Breast epithelium (tissue), 4 donors: ENCODE measurements at regions not wholly inside any gene's neighbourhood (a gene's known extent, or its start where the extent isn't known, plus 50 kb on each side); places are given as distances from the start of the nearest gene placed in this dataset.

Experiments
- DNase-seq, 2 donors: peaks; one replicate each; pipeline ENCODE4 v3.0.0-alpha.2; 2019; ENCODE audit warnings: low spot score in 2 of 2
- H3K27ac ChIP-seq, 2 donors: fragments of 200-600 bp; sonication (generic) in 1 of 2; one replicate each; pipeline ENCODE4 v1.5.1; 2016 to 2019; ENCODE audit warnings: mild to moderate bottlenecking in 1 of 2
- H3K27me3 ChIP-seq, 2 donors: fragments of 200-600 bp; sonication (generic) in 1 of 2; one replicate each; pipeline versions ENCODE4 v1.5.1 to v1.6.0; 2017 to 2019; ENCODE audit warnings: control low read depth in 1 of 2, mild to moderate bottlenecking in 1 of 2
- H3K36me3 ChIP-seq: fragments of 200-600 bp; one replicate; pipeline ENCODE4 v1.5.1; 2019
- H3K4me1 ChIP-seq, 2 donors: fragments of 200-600 bp; sonication (generic); one replicate each; pipeline ENCODE4 v1.5.1; 2016 to 2019; ENCODE audit warnings: control low read depth in 1 of 2
- H3K4me3 ChIP-seq, 3 donors: fragments of 200-600 bp; sonication (generic); 1 replicate in 2 of 3; 2 replicates in 1 of 3; pipeline ENCODE4 v1.5.1; 2016 to 2019; ENCODE audit warnings: mild to moderate bottlenecking in 3 of 3, moderate library complexity in 2 of 3
- H3K9me3 ChIP-seq, 2 donors: fragments of 200-600 bp; sonication (generic) in 1 of 2; one replicate each; pipeline ENCODE4 v1.5.1; 2016 to 2019; ENCODE audit warnings: control low read depth in 1 of 2
- CTCF ChIP-seq, 3 donors: fragments of 450-650 bp; IDR thresholded peaks; one replicate each; pipeline ENCODE4 v1.5.1; 2016 to 2017; ENCODE audit warnings: antibody characterized with exemption in 3 of 3, mild to moderate bottlenecking in 3 of 3, moderate library complexity in 3 of 3
- POLR2A ChIP-seq: fragments of 450-650 bp; IDR thresholded peaks from one replicate; pipeline ENCODE4 v1.6.1; 2016; ENCODE audit warnings: antibody characterized with exemption, mild to moderate bottlenecking, moderate library complexity
- POLR2AphosphoS5 ChIP-seq, 3 donors: sonication (generic); formaldehyde crosslinking; IDR thresholded peaks; one replicate each; pipeline ENCODE4 v1.6.1; 2017; ENCODE audit warnings: antibody characterized with exemption in 3 of 3
- intact Hi-C: fragments of 100-400 bp; cut with DNase I; formaldehyde crosslinking; loops from one replicate; pipeline ENCODE4 v1.15.1; 2023; ENCODE audit warnings: low total_unique reads

- H3K27ac ChIP-seq: no peak overlapping the region
- intact Hi-C loops: no loop called here
- no peak for TF ChIP-seq POLR2AphosphoS5 (IDR thresholded peaks at IDR 0.05)
- no peak for TF ChIP-seq POLR2A
- no peak for TF ChIP-seq CTCF (IDR thresholded peaks at IDR 0.05)
- no peaks in the 10 kb centered on the region for H3K4me1 ChIP-seq
- H3K27me3 ChIP-seq: no peaks in the 10 kb centered on the region
- no peaks in the 10 kb centered on the region for H3K36me3 ChIP-seq
- no peaks in the 10 kb centered on the region for H3K9me3 ChIP-seq
- no peak overlapping the region for H3K4me3 ChIP-seq
- no peak for DNase-seq
Observed at GRCh38 chr3:189498995-189499704, 132.0 kb upstream of the TP63 start.

- H3K27ac ChIP-seq: no peak overlapping the region
- H3K9me3 ChIP-seq: no peaks in the 10 kb centered on the region
- no peaks in the 10 kb centered on the region for H3K36me3 ChIP-seq
- no peak for TF ChIP-seq CTCF (IDR thresholded peaks at IDR 0.05)
- H3K4me1 ChIP-seq: no peaks in the 10 kb centered on the region
- intact Hi-C loops: no loop called here
- no peak for DNase-seq
- H3K4me3 ChIP-seq: no peak overlapping the region
- H3K27me3 ChIP-seq: no peaks in the 10 kb centered on the region
Observed at GRCh38 chr3:189500299-189500698, 130.9 kb upstream of the TP63 start.

- no peak overlapping the region for H3K27ac ChIP-seq
Observed at GRCh38 chr3:189500798-189501495, 130.2 kb upstream of the TP63 start.

GRCh38 chr3:189502256-189502655 is 128.9 kb upstream of the TP63 start:
- intact Hi-C loops: no loop called here
- DNase-seq: no peak
- Histone ChIP-seq H3K27me3 (no peaks in the 10 kb centered on the region), H3K4me1 (no peaks in the 10 kb centered on the region), H3K4me3 (no peak overlapping the region), H3K27ac (no peak overlapping the region), H3K9me3 (no peaks in the 10 kb centered on the region), H3K36me3 (no peaks in the 10 kb centered on the region)
- TF ChIP-seq CTCF (IDR thresholded peaks at IDR 0.05) (no peak), POLR2A (no peak), POLR2AphosphoS5 (IDR thresholded peaks at IDR 0.05) (no peak)

More at GRCh38 chr3:189500798-189501495, 130.2 kb upstream of the TP63 start:
- H3K9me3 ChIP-seq: no peaks in the 10 kb centered on the region
- no peaks in the 10 kb centered on the region for H3K36me3 ChIP-seq
- H3K4me3 ChIP-seq: no peak overlapping the region
- intact Hi-C loops: no loop called here
- no peak for TF ChIP-seq CTCF (IDR thresholded peaks at IDR 0.05)
- no peak for TF ChIP-seq POLR2A
- no peak for TF ChIP-seq POLR2AphosphoS5 (IDR thresholded peaks at IDR 0.05)
- DNase-seq: no peak
- no peaks in the 10 kb centered on the region for H3K4me1 ChIP-seq
- H3K27me3 ChIP-seq: no peaks in the 10 kb centered on the region

- TF ChIP-seq POLR2A (no peak), CTCF (IDR thresholded peaks at IDR 0.05) (no peak), POLR2AphosphoS5 (IDR thresholded peaks at IDR 0.05) (no peak)
- no peak overlapping the region for H3K27ac ChIP-seq
- DNase-seq: no peak
- no peaks in the 10 kb centered on the region for H3K27me3 ChIP-seq
- H3K4me3 ChIP-seq: no peak overlapping the region
- H3K36me3 ChIP-seq: no peaks in the 10 kb centered on the region
- intact Hi-C loops: no loop called here
- no peaks in the 10 kb centered on the region for H3K4me1 ChIP-seq
- H3K9me3 ChIP-seq: no peaks in the 10 kb centered on the region
Observed at GRCh38 chr3:189502676-189503257, 128.4 kb upstream of the TP63 start.
